GM18951 (cell line): ENCODE measurements at regions not wholly inside any gene's neighbourhood (a gene's known extent, or its start where the extent isn't known, plus 50 kb on each side); places are given as distances from the start of the nearest gene placed in this dataset.

ENCODE experiments used
- POLR2A ChIP-seq: IDR thresholded peaks from 4 replicates; pipeline ENCODE4 v1.6.1; 2011; ENCODE audit warnings: mild to moderate bottlenecking; ENCODE audit not compliant: insufficient read length, insufficient read depth; ENCODE audit errors: extremely low read depth
- in situ Hi-C: fragments of 300-500 bp; cut with MboI; formaldehyde crosslinking; loops from one replicate; pipeline ENCODE4 v1.12.0; 2022; ENCODE audit warnings: low sequenced_read_pairs, mixed read lengths, inconsistent platforms; ENCODE audit not compliant: unreplicated experiment

DNA sequence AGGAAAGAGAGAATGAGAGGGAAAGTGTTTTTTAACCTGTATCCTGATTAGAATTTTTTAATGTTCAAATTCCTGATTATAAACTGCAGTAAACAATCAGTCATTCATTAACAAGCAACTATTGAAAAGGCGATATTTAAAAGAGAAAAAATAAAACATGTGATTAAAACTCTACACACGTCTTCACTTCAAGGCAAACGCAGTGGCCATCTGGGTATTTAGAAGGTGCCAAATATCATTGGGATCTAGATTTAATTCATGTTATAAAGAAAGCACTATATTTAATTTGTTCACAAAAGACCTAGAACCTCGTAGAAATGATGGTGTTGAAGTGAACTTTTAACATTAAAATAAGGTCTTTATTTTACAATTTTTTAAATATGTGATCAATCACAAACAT, 189.4 kb upstream of the KLF14 start:
- in situ Hi-C loops = no loop called here
- no peak for TF ChIP-seq POLR2A

DNA sequence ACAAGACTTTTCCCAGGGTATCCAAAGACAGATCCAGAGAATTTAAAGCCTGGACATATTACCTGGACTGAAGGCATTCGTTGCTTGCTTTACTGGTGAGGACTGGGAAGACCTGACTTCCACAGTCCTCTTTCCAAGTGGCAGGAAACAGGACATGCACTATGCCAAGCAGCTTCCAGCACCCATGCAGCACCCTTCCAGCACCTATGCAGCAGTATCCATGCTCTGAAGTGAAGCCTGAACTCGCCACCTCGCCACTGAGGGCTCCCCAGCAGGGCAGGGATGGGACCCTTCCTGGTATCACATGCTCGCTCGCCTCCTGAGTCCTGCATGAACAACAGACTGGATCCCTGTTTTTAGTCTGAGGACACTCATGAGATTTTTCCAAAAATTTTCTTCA, 189.9 kb upstream of the KLF14 start:
- peak; percentile 26 for TF ChIP-seq POLR2A
- in situ Hi-C loops = no loop called here

DNA sequence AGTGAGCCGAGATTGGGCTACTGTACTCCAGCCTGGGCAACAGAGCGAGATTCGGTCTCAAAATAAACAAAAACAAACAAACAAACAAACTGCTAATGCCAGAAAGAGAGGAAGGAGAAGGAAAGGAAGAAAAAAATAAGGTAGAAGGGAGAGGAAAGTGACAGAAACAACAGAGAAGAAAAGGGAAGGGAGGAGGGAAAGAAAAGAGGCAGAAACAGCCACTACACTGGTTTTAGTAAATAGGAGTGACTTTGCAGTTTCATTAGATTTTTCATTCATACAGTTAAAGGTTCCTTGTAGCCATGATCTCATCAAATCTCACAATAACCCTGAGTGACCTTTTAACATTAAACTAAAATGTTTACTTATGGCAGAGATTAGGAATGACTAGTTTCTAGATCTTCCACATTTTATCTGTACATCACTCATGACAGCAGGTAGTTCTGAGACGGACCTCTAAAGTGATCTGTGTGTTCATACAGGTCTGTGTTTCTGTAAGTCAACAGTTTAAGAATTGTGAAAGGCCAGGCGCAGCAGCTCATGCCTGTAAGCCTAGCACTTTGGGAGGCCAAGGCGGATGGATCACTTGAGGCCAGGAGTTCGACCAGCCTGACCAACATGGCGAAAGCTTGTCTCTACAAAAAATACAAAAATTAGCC, 191.3 kb upstream of the KLF14 start:
- in situ Hi-C loops = no loop called here
- no peak for TF ChIP-seq POLR2A

DNA sequence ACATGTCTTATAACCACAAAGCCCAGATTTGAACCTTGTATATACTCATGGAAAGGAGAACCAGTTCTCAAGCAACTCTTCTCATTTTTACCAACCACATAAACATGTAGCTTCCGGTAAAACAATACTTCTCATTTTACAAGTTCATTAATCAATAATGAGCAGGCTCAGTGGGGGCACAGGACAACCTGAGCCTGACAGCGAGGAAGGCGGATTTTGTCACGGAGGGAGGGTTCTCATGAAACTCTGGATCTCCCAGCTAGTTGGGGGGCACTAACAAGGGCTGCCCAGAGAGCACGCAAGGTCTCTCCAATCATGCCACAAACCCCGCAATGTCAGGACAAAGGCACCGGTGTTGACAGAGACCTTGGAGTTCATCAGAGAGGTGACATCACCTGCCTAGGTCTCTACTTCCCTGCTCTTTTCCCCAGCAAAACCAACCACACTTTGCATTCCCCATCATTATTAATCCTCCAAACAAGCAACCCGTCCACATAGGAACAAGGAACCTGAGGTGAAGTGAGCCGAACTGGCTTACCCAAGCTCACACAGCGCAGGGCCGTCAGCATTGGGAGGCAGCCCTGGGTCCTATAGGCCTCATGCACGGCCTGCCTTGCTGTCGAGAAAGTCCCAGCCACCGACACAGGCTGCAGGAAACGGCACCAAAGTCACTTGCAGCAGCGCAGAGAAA, 192.1 kb upstream of the KLF14 start:
- in situ Hi-C loops = no loop called here
- TF ChIP-seq POLR2A = no peak

DNA sequence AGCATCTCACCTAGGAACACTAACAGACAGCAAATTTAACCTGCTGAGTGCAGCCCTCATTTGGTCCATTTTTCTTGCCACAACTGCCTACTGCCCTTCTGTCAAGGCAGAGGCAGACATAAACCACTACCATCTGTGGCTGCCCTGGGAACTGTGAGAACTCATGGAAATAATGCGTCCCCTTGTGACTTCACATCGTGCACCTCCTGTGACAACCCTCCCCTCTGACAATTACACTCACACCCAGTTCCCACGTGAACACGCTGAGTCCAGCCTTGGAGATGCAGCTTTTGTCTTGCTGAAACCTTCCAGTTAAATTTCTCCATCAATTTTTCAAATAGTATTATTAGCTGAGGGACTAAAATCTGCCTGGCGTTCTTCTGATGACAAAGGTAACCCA, 193.1 kb upstream of the KLF14 start:
- TF ChIP-seq POLR2A = no peak
- in situ Hi-C loops = no loop called here

DNA sequence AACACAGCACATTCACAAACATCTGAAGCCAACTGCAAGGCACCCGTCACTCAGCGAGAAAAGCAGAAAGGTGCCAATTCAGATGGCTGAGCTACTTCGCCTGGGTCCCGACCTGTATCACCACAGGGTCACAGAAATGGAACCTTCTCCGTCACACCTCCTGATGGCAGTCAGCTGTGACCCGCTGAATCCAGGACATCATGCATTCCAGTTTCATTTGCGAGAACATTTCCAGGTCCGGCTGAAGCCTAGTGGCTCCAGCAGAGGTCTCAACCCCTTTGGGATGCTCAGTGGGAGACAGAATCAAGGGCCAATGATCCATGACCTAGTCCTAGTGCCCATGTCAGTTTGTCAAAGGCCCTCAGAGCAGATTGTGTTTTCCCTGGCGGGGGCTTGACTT, 193.6 kb upstream of the KLF14 start:
- in situ Hi-C loops = no loop called here
- TF ChIP-seq POLR2A = no peak

DNA sequence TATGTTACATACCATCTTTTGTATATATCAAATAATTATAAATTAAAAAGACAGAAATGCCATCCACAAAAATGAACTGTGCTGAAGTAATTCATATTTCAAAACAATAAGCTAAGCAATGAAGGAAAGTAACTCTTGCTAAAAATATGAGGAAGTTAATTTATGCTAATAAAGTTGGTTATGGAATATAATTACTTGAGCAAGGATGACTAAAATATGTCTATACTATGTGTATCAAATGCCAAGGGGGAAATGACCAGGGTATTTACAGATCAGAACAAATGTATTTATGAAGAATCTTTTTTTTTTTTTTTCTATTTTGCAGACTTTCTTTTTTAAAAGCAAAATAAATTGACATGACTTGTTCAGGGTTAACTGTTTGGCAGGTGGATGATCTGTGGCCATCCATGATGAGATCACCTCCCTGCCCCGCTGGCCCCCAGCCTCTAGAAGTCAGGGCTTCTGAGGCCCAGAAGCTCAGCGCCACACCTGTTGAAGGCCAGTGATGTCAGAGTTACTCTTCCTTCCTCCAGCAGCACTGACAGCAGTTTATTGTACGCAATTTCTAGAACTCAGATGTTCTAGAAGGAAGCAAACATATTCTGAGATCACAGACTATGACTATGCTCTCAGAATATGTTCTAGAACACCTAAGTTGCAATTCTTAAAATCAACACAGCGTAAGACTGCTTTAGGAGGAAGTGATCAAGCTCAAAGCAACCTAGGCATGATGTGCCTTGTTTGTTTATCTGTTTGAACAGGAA, 196.1 kb upstream of the KLF14 start:
- in situ Hi-C loops = no loop called here
- no peak for TF ChIP-seq POLR2A

DNA sequence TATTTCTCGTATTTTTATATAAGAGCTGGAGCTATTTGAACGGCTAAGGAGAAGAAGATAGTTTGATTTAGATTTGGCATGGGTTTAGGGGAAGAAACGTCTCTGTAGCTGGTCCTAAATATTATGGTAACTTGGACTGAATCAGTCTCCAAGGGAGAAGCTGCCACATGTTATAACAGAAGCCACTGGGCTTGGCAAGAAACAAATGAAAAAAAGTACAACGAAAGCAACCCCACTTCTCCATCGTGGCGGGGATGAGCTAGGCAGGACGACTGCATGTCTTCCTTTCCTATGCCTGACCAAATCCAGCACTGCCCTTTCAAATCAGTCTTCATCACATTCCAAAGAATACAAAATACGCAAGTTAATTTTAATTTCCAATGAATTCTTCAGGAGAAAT, 196.7 kb upstream of the KLF14 start:
- in situ Hi-C loops = no loop called here
- TF ChIP-seq POLR2A = no peak

DNA sequence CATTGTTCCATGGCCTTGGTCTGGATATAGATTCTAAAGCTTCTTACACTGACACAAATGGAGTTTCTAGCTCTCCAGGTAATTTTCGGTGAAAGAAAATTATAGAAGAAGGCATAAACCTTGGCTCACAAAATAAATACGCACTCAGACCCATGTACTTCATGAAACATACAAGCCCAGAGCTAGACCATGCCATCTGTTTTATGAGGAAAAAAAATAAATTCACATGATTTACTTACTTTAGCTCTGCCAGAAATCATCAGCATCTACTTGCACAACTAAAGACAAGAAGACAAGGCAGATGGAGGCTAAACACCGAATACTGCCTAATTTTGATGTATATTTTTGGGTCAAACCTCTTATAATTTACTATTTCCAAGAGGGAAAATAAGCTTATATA, 197.4 kb upstream of the KLF14 start:
- no peak for TF ChIP-seq POLR2A
- in situ Hi-C loops = no loop called here

DNA sequence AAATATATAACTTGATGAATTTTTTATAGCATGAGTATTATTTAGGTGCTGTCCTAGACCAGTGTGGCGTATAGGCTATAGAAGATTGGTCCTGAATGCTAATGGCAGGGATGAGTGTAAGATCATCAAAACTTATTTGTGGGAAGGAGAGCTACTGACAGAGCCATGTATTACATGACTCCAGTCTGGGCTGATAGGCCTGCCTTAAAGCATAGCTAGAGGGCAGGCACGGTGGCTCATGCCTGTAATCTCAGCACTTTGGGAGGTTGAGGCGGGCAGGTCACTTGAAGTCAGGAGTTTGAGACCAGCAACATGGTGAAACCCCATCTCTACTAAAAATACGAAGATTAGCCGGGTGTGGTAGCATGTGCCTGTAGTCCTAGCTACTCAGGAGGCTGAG, 198.1 kb upstream of the KLF14 start:
- in situ Hi-C loops = no loop called here
- no peak for TF ChIP-seq POLR2A

DNA sequence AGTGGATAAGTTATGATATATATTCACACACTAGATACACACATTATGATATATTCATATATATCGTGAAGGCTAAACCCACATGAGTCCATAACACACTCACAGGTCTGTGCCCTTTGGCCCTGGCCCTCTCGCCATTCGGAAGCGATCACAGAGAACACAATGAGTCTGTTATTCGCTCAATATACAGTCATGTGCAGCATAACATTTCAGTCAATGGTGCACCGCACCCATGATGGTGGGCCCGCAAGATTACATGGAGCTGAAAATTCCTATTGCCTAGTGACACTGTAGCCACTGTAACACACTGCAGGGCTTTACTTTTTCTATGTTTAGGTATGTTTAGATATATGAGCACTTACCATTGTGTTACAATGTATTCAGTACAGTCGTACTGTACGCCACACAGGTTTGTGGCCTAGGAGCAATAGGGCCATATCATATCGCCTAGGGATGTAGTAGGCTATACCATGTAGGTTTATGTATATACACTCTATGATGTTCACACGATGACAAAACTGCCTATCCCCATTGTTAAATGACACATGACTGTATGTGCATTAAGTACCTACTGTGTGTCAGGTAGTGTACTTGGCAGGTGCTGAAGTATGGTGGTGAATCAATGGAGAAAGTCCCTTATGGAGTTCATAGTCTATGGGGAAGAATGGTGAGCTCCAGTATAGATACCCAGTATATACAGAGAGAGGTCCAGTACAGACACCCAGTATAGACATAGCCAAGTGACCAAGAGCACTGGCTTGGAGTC, 198.8 kb upstream of the KLF14 start:
- in situ Hi-C loops = no loop called here
- TF ChIP-seq POLR2A = peak; percentile 25

DNA sequence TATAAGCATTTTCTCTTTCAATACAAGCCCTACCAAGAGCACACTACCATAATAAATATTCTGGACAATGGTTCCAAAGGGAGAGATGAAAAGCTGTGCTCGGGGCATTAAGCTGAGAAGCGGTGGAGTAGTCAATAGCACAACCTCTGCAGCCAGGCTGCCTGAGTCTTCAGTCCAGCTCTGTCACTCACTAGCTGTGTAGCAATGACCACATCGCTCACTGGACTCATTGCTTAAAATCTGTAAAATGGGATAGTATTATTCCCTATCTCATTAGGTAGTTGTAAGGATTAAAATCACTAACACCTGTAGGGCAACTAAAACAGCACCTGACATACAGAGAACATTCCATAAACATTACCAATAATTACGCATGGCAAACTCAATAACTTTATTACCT, 199.9 kb upstream of the KLF14 start:
- in situ Hi-C loops = no loop called here
- TF ChIP-seq POLR2A = no peak

DNA sequence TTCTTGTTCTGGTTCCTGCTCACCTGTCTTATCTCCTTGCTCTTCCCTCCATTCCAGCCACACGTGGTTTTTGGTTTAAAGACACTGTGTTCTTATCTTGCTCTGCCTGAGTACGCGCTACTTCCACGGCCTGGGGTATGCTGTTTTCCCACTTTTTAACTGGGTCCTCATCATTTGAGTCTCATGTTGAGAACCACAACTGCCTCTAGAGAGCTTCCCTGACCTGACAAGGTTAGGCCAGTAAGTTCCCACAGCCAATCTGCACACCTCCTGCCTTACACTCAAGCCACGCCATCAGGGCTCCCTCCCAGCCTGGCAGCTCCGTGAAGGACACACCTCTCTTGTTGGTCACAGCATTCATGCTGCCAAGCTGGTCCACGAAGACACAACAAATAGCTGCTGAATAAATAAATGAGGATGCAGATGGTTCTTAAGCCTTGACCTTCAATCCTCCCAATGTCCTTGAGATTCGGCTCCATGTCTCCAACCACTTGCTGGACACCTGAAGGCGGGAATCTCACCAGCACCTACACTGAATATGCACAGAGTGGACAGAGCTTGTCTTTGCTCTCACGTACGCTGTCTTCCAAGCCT, 201.7 kb upstream of the KLF14 start:
- in situ Hi-C loops = no loop called here
- no peak for TF ChIP-seq POLR2A

DNA sequence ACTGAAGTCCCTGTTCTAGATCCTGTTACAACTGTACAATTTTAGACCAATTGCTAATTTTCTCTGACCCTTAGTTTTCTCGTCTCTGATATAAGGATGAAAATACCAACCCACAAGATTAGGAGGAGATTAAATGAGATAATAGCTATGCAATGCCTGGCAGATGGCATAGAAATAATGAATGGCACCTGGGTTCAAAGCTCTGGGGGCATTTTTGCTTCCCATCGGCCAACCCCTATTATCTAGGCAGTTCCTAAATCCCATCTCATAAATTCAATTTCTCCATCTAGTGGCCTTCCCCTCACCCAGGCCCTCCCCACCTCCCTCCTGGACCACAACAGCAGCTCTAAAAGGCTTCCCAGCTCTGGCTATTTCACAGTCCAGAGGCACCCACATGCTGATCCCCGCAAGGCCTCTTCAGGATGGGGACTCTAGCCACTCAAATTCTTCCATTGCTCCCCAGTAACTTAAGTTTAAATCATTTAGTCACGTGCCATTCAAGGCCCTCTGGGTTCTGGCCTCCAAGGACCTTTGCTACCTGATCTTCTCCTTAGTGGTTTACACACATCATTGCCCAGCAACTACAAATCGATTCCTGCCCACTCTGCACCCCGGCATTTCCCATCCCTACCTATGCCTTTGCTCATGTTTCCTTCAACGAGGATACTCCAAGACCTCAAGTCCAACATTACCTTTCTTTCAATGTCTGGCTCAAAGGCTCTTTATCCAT, 202.4 kb upstream of the KLF14 start:
- in situ Hi-C loops = no loop called here
- no peak for TF ChIP-seq POLR2A
